Stomach (tissue), 4 donors: ENCODE measurements at regions not wholly inside any gene's neighbourhood (a gene's known extent, or its start where the extent isn't known, plus 50 kb on each side); places are given as distances from the start of the nearest gene placed in this dataset.

ENCODE experiments used
- CTCF ChIP-seq, 7 experiments: fragments of 450-650 bp in 4 of 7; fragments of 200-600 bp in 3 of 7; sonication (generic) in 3 of 7; IDR thresholded peaks; one replicate each; pipeline ENCODE4 v1.5.1; 2016 to 2019; ENCODE audit warnings: antibody characterized with exemption in 7 of 7, control low read depth in 2 of 7, mild to moderate bottlenecking in 1 of 7
- EP300 ChIP-seq: sonication (generic); formaldehyde crosslinking; IDR thresholded peaks from one replicate; pipeline ENCODE4 v1.6.1; 2017; ENCODE audit warnings: antibody characterized with exemption
- POLR2AphosphoS5 ChIP-seq, 3 donors: sonication (generic); formaldehyde crosslinking; IDR thresholded peaks; one replicate each; pipeline ENCODE4 v1.6.1; 2016; ENCODE audit warnings: antibody characterized with exemption in 3 of 3

GRCh38 chr3:35065891-35066290, 573.4 kb upstream of the ARPP21 start:
- TF ChIP-seq CTCF (IDR thresholded peaks at IDR 0.05) = no peak
- no peak for TF ChIP-seq EP300
- no peak for TF ChIP-seq POLR2AphosphoS5 (IDR thresholded peaks at IDR 0.05)
